Lower leg skin (tissue), 3 donors: ENCODE measurements at regions not wholly inside any gene's neighbourhood (a gene's known extent, or its start where the extent isn't known, plus 50 kb on each side); places are given as distances from the start of the nearest gene placed in this dataset.

Experiments used
- CTCF ChIP-seq, 3 donors: fragments of 450-650 bp; IDR thresholded peaks; one replicate each; pipeline ENCODE4 v1.5.1; 2016; ENCODE audit warnings: antibody characterized with exemption in 3 of 3, mild to moderate bottlenecking in 3 of 3, moderate library complexity in 2 of 3
- POLR2A ChIP-seq, 2 donors: fragments of 450-650 bp; IDR thresholded peaks; one replicate each; pipeline ENCODE4 v1.6.1; 2016 to 2017; ENCODE audit warnings: antibody characterized with exemption in 2 of 2, mild to moderate bottlenecking in 1 of 2, moderate library complexity in 1 of 2

- TF ChIP-seq CTCF (IDR thresholded peaks at IDR 0.05) = no peak
- no peak for TF ChIP-seq POLR2A (IDR thresholded peaks at IDR 0.05)
These were observed 160.4 kb downstream of the SLIT2 start for GRCh38 chr4:20412072-20412471.
